ENCODE measurements at regions not wholly inside any gene's neighbourhood (a gene's known extent, or its start where the extent isn't known, plus 50 kb on each side); places are given as distances from the start of the nearest gene placed in this dataset.

- TF ChIP-seq, protein P1, sequence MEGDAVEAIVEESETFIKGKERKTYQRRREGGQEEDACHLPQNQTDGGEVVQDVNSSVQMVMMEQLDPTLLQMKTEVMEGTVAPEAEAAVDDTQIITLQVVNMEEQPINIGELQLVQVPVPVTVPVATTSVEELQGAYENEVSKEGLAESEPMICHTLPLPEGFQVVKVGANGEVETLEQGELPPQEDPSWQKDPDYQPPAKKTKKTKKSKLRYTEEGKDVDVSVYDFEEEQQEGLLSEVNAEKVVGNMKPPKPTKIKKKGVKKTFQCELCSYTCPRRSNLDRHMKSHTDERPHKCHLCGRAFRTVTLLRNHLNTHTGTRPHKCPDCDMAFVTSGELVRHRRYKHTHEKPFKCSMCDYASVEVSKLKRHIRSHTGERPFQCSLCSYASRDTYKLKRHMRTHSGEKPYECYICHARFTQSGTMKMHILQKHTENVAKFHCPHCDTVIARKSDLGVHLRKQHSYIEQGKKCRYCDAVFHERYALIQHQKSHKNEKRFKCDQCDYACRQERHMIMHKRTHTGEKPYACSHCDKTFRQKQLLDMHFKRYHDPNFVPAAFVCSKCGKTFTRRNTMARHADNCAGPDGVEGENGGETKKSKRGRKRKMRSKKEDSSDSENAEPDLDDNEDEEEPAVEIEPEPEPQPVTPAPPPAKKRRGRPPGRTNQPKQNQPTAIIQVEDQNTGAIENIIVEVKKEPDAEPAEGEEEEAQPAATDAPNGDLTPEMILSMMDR (IDR thresholded peaks at IDR 0.05): no peak
- TF ChIP-seq POLR2AphosphoS5 (IDR thresholded peaks at IDR 0.05): no peak
- no peak for TF ChIP-seq POLR2A (IDR thresholded peaks at IDR 0.05)
Measured at GRCh38 chr4:13950491-13950890, 323.0 kb upstream of the BOD1L1 start.
